ENCODE measurements at regions not wholly inside any gene's neighbourhood (a gene's known extent, or its start where the extent isn't known, plus 50 kb on each side); places are given as distances from the start of the nearest gene placed in this dataset.

- TF ChIP-seq CTCF (IDR thresholded peaks at IDR 0.05) (no peak), POLR2A (IDR thresholded peaks at IDR 0.05) (no peak)
Observed at GRCh38 chrX:125505207-125505606, 185.5 kb downstream of the TEX13C start.
